Neural cell (in vitro differentiated cells): ENCODE measurements at regions not wholly inside any gene's neighbourhood (a gene's known extent, or its start where the extent isn't known, plus 50 kb on each side); places are given as distances from the start of the nearest gene placed in this dataset.

ENCODE experiments used
- H2AFZ ChIP-seq: fragments of 200-600, 300-800 bp; sonication (generic), shearing (Covaris generic); 2 replicates; pipeline ENCODE4 v1.6.0; 2014; ENCODE audit warnings: low read depth, mild to moderate bottlenecking, antibody characterized with exemption, low read length, moderate library complexity
- H3F3A ChIP-seq: fragments of 200-600 bp; shearing (Covaris generic); 2 replicates; pipeline ENCODE4 v1.6.1; 2016; ENCODE audit warnings: mild to moderate bottlenecking, moderate library complexity, mixed read lengths, antibody characterized with exemption, low read length; ENCODE audit not compliant: insufficient read depth, poor library complexity, severe bottlenecking
- H3K27ac ChIP-seq: fragments of 200-600, 300-800 bp; sonication (generic), shearing (Covaris generic); 2 replicates; pipeline ENCODE4 v1.5.1; 2014; ENCODE audit warnings: mild to moderate bottlenecking, low read length, moderate library complexity
- H3K27me3 ChIP-seq: fragments of 300-800, 200-600 bp; sonication (generic), shearing (Covaris generic); 2 replicates; pipeline ENCODE4 v1.6.0; 2014; ENCODE audit warnings: mild to moderate bottlenecking, low read depth, low read length, moderate library complexity; ENCODE audit not compliant: insufficient read depth
- H3K36me3 ChIP-seq: fragments of 300-800, 200-600 bp; sonication (generic), shearing (Covaris generic); 2 replicates; pipeline ENCODE4 v1.5.1; 2014; ENCODE audit warnings: mild to moderate bottlenecking, antibody characterized with exemption, low read length, moderate library complexity; ENCODE audit not compliant: insufficient read depth
- H3K4me2 ChIP-seq: fragments of 300-800, 200-600 bp; sonication (generic), shearing (Covaris generic); 2 replicates; pipeline ENCODE4 v1.6.0; 2014; ENCODE audit warnings: mild to moderate bottlenecking, low read length
- H3K4me3 ChIP-seq: fragments of 300-800, 200-600 bp; sonication (generic), shearing (Covaris generic); 2 replicates; pipeline ENCODE4 v1.5.1; 2014; ENCODE audit warnings: mild to moderate bottlenecking, low read length, moderate library complexity
- H3K79me2 ChIP-seq: fragments of 200-600 bp; shearing (Covaris generic); replicated peaks from 2 replicates; pipeline ENCODE4 v1.6.0; 2014; ENCODE audit warnings: mild to moderate bottlenecking, low read length, moderate library complexity; ENCODE audit not compliant: insufficient read depth
- H3K9ac ChIP-seq: fragments of 300-800, 200-600 bp; sonication (generic), shearing (Covaris generic); 2 replicates; pipeline ENCODE4 v1.6.1; 2016; ENCODE audit warnings: mild to moderate bottlenecking, low read length, mixed read lengths
- H3K9me2 ChIP-seq: fragments of 200-600 bp; shearing (Covaris generic); 2 replicates; pipeline ENCODE4 v1.6.1; 2016; ENCODE audit warnings: mild to moderate bottlenecking, low read length, mixed read lengths; ENCODE audit not compliant: insufficient read depth
- H3K9me3 ChIP-seq: fragments of 200-600, 300-800 bp; sonication (generic), shearing (Covaris generic); 2 replicates; pipeline ENCODE4 v1.6.1; 2016; ENCODE audit warnings: mild to moderate bottlenecking, mixed run types, low read length, moderate library complexity, mixed read lengths
- H4K20me1 ChIP-seq: fragments of 200-600 bp; shearing (Covaris generic); 2 replicates; pipeline ENCODE4 v1.6.1; 2016; ENCODE audit warnings: mild to moderate bottlenecking, mixed run types; ENCODE audit not compliant: insufficient read depth
- CTCF ChIP-seq: fragments of 450-650 bp; IDR thresholded peaks from 2 replicates; pipeline ENCODE4 v1.5.1; 2014; ENCODE audit warnings: antibody characterized with exemption, mild to moderate bottlenecking, moderate library complexity; ENCODE audit not compliant: poor library complexity, severe bottlenecking
- EP300 ChIP-seq: fragments of 450-650 bp; conservative IDR thresholded peaks from 2 replicates; pipeline ENCODE4 v1.6.1; 2014; ENCODE audit warnings: antibody characterized with exemption, mild to moderate bottlenecking, moderate library complexity; ENCODE audit not compliant: poor library complexity, severe bottlenecking
- EZH2 ChIP-seq: fragments of 200-600, 300-800 bp; shearing (Covaris generic), sonication (generic); IDR thresholded peaks from 2 replicates; pipeline ENCODE4 v1.6.1; 2014; ENCODE audit warnings: antibody characterized with exemption, low read length, borderline replicate concordance, mild to moderate bottlenecking; ENCODE audit not compliant: insufficient read depth, poor library complexity, severe bottlenecking
- MXI1 ChIP-seq: fragments of 450-650 bp; conservative IDR thresholded peaks from 2 replicates; pipeline ENCODE4 v1.6.1; 2014; ENCODE audit warnings: antibody characterized with exemption, mild to moderate bottlenecking; ENCODE audit not compliant: poor library complexity, severe bottlenecking
- POLR2AphosphoS5 ChIP-seq: IDR thresholded peaks from 2 replicates; pipeline ENCODE4 v1.6.1; 2012
- RAD21 ChIP-seq: fragments of 450-650 bp; conservative IDR thresholded peaks from 2 replicates; pipeline ENCODE4 v1.6.1; 2014; ENCODE audit warnings: antibody characterized with exemption, mild to moderate bottlenecking, moderate library complexity
- SMC3 ChIP-seq: fragments of 450-650 bp; conservative IDR thresholded peaks from 2 replicates; pipeline ENCODE4 v1.6.1; 2014; ENCODE audit warnings: antibody characterized with exemption, mild to moderate bottlenecking, moderate library complexity; ENCODE audit not compliant: poor library complexity
- TAF1 ChIP-seq: IDR thresholded peaks from 2 replicates; pipeline ENCODE4 v1.6.1; 2012; ENCODE audit warnings: low read depth
- TF ChIP-seq, protein P1 (sequence below): IDR thresholded peaks from 2 replicates; pipeline ENCODE4 v1.6.1; 2012; ENCODE audit warnings: borderline replicate concordance

GRCh38 chr13:21826214-21827015 lies 155.5 kb downstream of the FGF9 start:
- Histone ChIP-seq H3K27me3 (no peaks in the 10 kb centered on the region), H4K20me1 (no peaks in the 10 kb centered on the region), H3K79me2 (no peaks in the 10 kb centered on the region), H2AFZ (no peak overlapping the region), H3K9me2 (no peaks in the 10 kb centered on the region), H3K4me2 (no peak overlapping the region), H3F3A (no peaks in the 10 kb centered on the region), H3K9me3 (no peaks in the 10 kb centered on the region), H3K9ac (no peak overlapping the region), H3K36me3 (no peaks in the 10 kb centered on the region), H3K27ac (no peak overlapping the region), H3K4me3 (no peak overlapping the region)
- TF ChIP-seq MXI1, result no peak
- no peak for TF ChIP-seq EZH2
- no peak for TF ChIP-seq CTCF
- TF ChIP-seq, protein P1, sequence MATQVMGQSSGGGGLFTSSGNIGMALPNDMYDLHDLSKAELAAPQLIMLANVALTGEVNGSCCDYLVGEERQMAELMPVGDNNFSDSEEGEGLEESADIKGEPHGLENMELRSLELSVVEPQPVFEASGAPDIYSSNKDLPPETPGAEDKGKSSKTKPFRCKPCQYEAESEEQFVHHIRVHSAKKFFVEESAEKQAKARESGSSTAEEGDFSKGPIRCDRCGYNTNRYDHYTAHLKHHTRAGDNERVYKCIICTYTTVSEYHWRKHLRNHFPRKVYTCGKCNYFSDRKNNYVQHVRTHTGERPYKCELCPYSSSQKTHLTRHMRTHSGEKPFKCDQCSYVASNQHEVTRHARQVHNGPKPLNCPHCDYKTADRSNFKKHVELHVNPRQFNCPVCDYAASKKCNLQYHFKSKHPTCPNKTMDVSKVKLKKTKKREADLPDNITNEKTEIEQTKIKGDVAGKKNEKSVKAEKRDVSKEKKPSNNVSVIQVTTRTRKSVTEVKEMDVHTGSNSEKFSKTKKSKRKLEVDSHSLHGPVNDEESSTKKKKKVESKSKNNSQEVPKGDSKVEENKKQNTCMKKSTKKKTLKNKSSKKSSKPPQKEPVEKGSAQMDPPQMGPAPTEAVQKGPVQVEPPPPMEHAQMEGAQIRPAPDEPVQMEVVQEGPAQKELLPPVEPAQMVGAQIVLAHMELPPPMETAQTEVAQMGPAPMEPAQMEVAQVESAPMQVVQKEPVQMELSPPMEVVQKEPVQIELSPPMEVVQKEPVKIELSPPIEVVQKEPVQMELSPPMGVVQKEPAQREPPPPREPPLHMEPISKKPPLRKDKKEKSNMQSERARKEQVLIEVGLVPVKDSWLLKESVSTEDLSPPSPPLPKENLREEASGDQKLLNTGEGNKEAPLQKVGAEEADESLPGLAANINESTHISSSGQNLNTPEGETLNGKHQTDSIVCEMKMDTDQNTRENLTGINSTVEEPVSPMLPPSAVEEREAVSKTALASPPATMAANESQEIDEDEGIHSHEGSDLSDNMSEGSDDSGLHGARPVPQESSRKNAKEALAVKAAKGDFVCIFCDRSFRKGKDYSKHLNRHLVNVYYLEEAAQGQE, result no peak
- no peak for TF ChIP-seq EP300
- no peak for TF ChIP-seq RAD21
- no peak for TF ChIP-seq SMC3
- no peak for TF ChIP-seq POLR2AphosphoS5
- no peak for TF ChIP-seq TAF1

GRCh38 chr13:21831654-21832324 lies 160.9 kb downstream of the FGF9 start:
- no peak for TF ChIP-seq CTCF
- Histone ChIP-seq H3K4me3 (no peak overlapping the region), H4K20me1 (no peaks in the 10 kb centered on the region), H3K36me3 (no peaks in the 10 kb centered on the region), H3K27me3 (no peaks in the 10 kb centered on the region), H3K27ac (no peak overlapping the region), H3K79me2 (no peaks in the 10 kb centered on the region), H3K9ac (no peak overlapping the region), H3K9me3 (no peaks in the 10 kb centered on the region), H3K4me2 (no peak overlapping the region), H2AFZ (no peak overlapping the region), H3F3A (no peaks in the 10 kb centered on the region), H3K9me2 (no peaks in the 10 kb centered on the region)
